ENCODE measurements at regions not wholly inside any gene's neighbourhood (a gene's known extent, or its start where the extent isn't known, plus 50 kb on each side); places are given as distances from the start of the nearest gene placed in this dataset.

- DNase-seq (ENCODE audit: low spot score): no peak
- in situ Hi-C loops (cut with MboI; ENCODE audit: low pct_unique_long_range_greater_than_20kb, low sequenced_read_pairs, unreplicated experiment): no loop called here
- TF ChIP-seq CTCF (IDR thresholded peaks at IDR 0.05; ENCODE audit: extremely low read depth, insufficient read depth, missing control alignments): no peak
Observed at GRCh38 chr5:104513640-104514072, 951.1 kb upstream of the NUDT12 start.

- no peak for DNase-seq (ENCODE audit: low spot score)
- no peak for TF ChIP-seq CTCF (IDR thresholded peaks at IDR 0.05; ENCODE audit: extremely low read depth, insufficient read depth, missing control alignments)
- in situ Hi-C loops (cut with MboI; ENCODE audit: low pct_unique_long_range_greater_than_20kb, low sequenced_read_pairs, unreplicated experiment): no loop called here
Observed at GRCh38 chr5:104513121-104513602, 950.6 kb upstream of the NUDT12 start.

DNA sequence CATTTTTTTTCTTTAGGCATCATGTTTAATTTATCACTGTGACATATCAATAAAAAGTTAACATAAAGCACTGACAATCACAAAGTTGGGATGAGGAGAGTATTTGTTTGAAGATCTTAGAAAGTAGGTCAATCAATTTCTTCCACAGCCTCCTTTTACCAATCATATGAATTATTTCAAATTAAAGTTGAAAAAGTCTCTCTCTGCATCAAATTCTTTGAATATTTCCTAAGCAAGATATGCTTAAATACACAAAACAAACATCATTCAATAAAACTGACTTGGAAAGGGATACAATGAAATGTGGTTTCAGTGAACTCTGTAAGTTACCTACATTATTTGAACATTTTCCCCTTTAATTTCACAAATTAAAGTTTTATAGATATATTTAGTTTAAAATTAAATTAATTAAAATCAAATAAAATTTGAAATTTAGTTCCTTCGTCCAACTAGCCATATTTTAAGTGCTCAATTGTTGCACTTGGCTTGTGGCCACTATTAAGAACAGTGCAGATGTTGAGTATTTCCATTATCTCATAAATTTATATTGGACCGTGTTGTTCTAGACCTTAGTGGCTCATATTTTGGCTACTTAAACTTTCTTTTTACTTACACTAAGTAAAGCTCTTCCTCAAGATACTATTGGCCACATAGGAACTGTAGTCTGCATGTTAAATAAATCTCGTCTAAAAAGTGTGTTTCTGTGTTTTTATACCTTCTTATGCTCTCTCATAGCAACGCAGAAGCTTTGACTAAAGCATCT lies 949.7 kb upstream of the NUDT12 start:
- no peak for TF ChIP-seq CTCF (IDR thresholded peaks at IDR 0.05; ENCODE audit: extremely low read depth, insufficient read depth, missing control alignments)
- in situ Hi-C loops (cut with MboI; ENCODE audit: low pct_unique_long_range_greater_than_20kb, low sequenced_read_pairs, unreplicated experiment): no loop called here
- no peak for DNase-seq (ENCODE audit: low spot score)

DNA sequence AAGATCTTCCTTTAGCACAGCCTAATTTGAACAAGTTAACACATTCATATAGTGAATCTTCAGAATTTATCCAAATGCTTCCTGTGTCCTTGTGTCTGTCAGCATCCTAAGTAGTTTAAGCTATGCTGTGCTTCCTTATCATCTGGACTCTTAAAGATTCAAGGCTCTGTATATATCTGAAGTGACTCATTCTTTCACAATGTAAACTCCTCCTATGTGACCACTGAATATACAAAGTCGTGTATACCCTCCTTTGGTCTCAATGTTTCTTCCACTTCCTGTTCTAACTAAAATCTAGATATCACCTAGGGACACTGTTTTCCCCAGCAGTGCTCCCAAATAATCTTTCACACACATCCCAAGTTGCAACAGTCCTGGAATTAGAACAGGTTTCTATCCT lies 935.7 kb upstream of the NUDT12 start:
- DNase-seq (ENCODE audit: low spot score): no peak
- in situ Hi-C loops (cut with MboI; ENCODE audit: low pct_unique_long_range_greater_than_20kb, low sequenced_read_pairs, unreplicated experiment): no loop called here
- no peak for TF ChIP-seq CTCF (IDR thresholded peaks at IDR 0.05; ENCODE audit: extremely low read depth, insufficient read depth, missing control alignments)

- DNase-seq (ENCODE audit: low spot score): no peak
- TF ChIP-seq CTCF (IDR thresholded peaks at IDR 0.05; ENCODE audit: extremely low read depth, insufficient read depth, missing control alignments): no peak
- in situ Hi-C loops (cut with MboI; ENCODE audit: low pct_unique_long_range_greater_than_20kb, low sequenced_read_pairs, unreplicated experiment): no loop called here
Observed at GRCh38 chr5:104494083-104494482, 931.5 kb upstream of the NUDT12 start.

DNA sequence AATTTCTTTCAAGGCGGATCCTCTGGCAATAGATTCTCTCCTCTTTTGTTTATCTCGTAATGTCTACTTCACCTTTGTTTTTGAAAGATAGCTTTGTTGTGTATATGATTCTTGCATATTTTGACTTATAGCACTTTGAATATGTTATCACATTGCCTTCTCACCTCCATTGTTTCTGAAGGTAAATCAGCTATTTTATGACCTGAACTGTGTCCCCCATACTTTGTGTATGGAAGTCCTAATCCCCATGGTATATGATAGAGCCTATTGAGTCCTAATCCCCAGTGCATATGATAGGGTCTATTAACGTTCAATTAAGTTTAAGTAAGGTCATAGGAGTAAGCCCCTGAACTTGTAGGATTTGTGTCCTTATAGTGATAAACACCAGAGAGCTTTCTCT lies 910.2 kb upstream of the NUDT12 start:
- no peak for DNase-seq (ENCODE audit: low spot score)
- in situ Hi-C loops (cut with MboI; ENCODE audit: low pct_unique_long_range_greater_than_20kb, low sequenced_read_pairs, unreplicated experiment): no loop called here
- TF ChIP-seq CTCF (IDR thresholded peaks at IDR 0.05; ENCODE audit: extremely low read depth, insufficient read depth, missing control alignments): no peak
